Mononuclear cell (primary cell): ENCODE measurements at regions not wholly inside any gene's neighbourhood (a gene's known extent, or its start where the extent isn't known, plus 50 kb on each side); places are given as distances from the start of the nearest gene placed in this dataset.

Experiments
- H3K27me3 ChIP-seq: 2 replicates; pipeline ENCODE4 v1.6.0; 2011; ENCODE audit warnings: low read length, control low read depth; ENCODE audit not compliant: insufficient read depth
- H3K4me1 ChIP-seq: 2 replicates; pipeline ENCODE4 v1.5.1; 2011; ENCODE audit warnings: mild to moderate bottlenecking, low read length, control low read depth; ENCODE audit not compliant: insufficient read depth
- H3K4me3 ChIP-seq: 2 replicates; pipeline ENCODE4 v1.5.1; 2011; ENCODE audit warnings: mild to moderate bottlenecking, low read length, moderate library complexity
- H3K9me3 ChIP-seq: 2 replicates; pipeline ENCODE4 v1.5.1; 2011; ENCODE audit warnings: low read depth, mild to moderate bottlenecking, control low read depth, low read length

- no peaks in the 10 kb centered on the region for H3K27me3 ChIP-seq
- no peak overlapping the region for H3K4me3 ChIP-seq
- H3K9me3 ChIP-seq = no peaks in the 10 kb centered on the region
- H3K4me1 ChIP-seq = no peaks in the 10 kb centered on the region
Observed at GRCh38 chr11:106322106-106322505, 244.6 kb downstream of the AASDHPPT start.

- H3K9me3 ChIP-seq = no peaks in the 10 kb centered on the region
- no peaks in the 10 kb centered on the region for H3K4me1 ChIP-seq
- H3K27me3 ChIP-seq = no peaks in the 10 kb centered on the region
- H3K4me3 ChIP-seq = no peak overlapping the region
Observed at GRCh38 chr11:106326087-106326486, 248.6 kb downstream of the AASDHPPT start.

- Histone ChIP-seq H3K9me3 (no peaks in the 10 kb centered on the region), H3K27me3 (no peaks in the 10 kb centered on the region), H3K4me1 (no peaks in the 10 kb centered on the region), H3K4me3 (no peak overlapping the region)
Observed at GRCh38 chr11:106327134-106327533, 249.7 kb downstream of the AASDHPPT start.

- Histone ChIP-seq H3K4me3 (no peak overlapping the region), H3K9me3 (no peaks in the 10 kb centered on the region), H3K4me1 (no peaks in the 10 kb centered on the region), H3K27me3 (no peaks in the 10 kb centered on the region)
Observed at GRCh38 chr11:106327637-106328036, 250.2 kb downstream of the AASDHPPT start.

- H3K27me3 ChIP-seq = no peaks in the 10 kb centered on the region
- no peaks in the 10 kb centered on the region for H3K4me1 ChIP-seq
- H3K9me3 ChIP-seq = no peaks in the 10 kb centered on the region
- H3K4me3 ChIP-seq = no peak overlapping the region
Observed at GRCh38 chr11:106329273-106330018, 252.0 kb downstream of the AASDHPPT start.

GRCh38 chr11:106331176-106331575 lies 253.7 kb downstream of the AASDHPPT start:
- no peaks in the 10 kb centered on the region for H3K9me3 ChIP-seq
- H3K27me3 ChIP-seq = no peaks in the 10 kb centered on the region
- no peak overlapping the region for H3K4me3 ChIP-seq

GRCh38 chr11:106333678-106334077 lies 256.2 kb downstream of the AASDHPPT start:
- Histone ChIP-seq H3K9me3 (no peaks in the 10 kb centered on the region), H3K27me3 (no peaks in the 10 kb centered on the region), H3K4me1 (no peaks in the 10 kb centered on the region), H3K4me3 (no peak overlapping the region)

More at GRCh38 chr11:106331176-106331575, 253.7 kb downstream of the AASDHPPT start:
- H3K4me1 ChIP-seq = no peaks in the 10 kb centered on the region

- no peaks in the 10 kb centered on the region for H3K27me3 ChIP-seq
- no peaks in the 10 kb centered on the region for H3K9me3 ChIP-seq
- no peak overlapping the region for H3K4me3 ChIP-seq
- H3K4me1 ChIP-seq = no peaks in the 10 kb centered on the region
Observed at GRCh38 chr11:106344394-106344793, 266.9 kb downstream of the AASDHPPT start.

- no peaks in the 10 kb centered on the region for H3K27me3 ChIP-seq
- no peak overlapping the region for H3K4me3 ChIP-seq
- no peaks in the 10 kb centered on the region for H3K4me1 ChIP-seq
- H3K9me3 ChIP-seq = no peaks in the 10 kb centered on the region
Observed at GRCh38 chr11:106344966-106345365, 267.5 kb downstream of the AASDHPPT start.

GRCh38 chr11:106353031-106353430 lies 275.6 kb downstream of the AASDHPPT start:
- no peaks in the 10 kb centered on the region for H3K9me3 ChIP-seq
- H3K4me1 ChIP-seq = no peaks in the 10 kb centered on the region
- H3K27me3 ChIP-seq = no peaks in the 10 kb centered on the region
- no peak overlapping the region for H3K4me3 ChIP-seq

- H3K27me3 ChIP-seq = no peaks in the 10 kb centered on the region
- no peaks in the 10 kb centered on the region for H3K9me3 ChIP-seq
- H3K4me1 ChIP-seq = no peaks in the 10 kb centered on the region
- H3K4me3 ChIP-seq = no peak overlapping the region
Observed at GRCh38 chr11:106369224-106369623, 291.8 kb downstream of the AASDHPPT start.

GRCh38 chr11:106378513-106379179 lies 301.2 kb downstream of the AASDHPPT start:
- H3K4me1 ChIP-seq = no peaks in the 10 kb centered on the region
- no peaks in the 10 kb centered on the region for H3K9me3 ChIP-seq
- no peak overlapping the region for H3K4me3 ChIP-seq
- H3K27me3 ChIP-seq = no peaks in the 10 kb centered on the region

GRCh38 chr11:106379265-106379664 lies 301.8 kb downstream of the AASDHPPT start:
- Histone ChIP-seq H3K4me1 (no peaks in the 10 kb centered on the region), H3K27me3 (no peaks in the 10 kb centered on the region), H3K9me3 (no peaks in the 10 kb centered on the region), H3K4me3 (no peak overlapping the region)

GRCh38 chr11:106379712-106380111 lies 302.2 kb downstream of the AASDHPPT start:
- Histone ChIP-seq H3K27me3 (no peaks in the 10 kb centered on the region), H3K4me3 (no peak overlapping the region), H3K9me3 (no peaks in the 10 kb centered on the region), H3K4me1 (no peaks in the 10 kb centered on the region)

GRCh38 chr11:106381895-106382294 lies 304.4 kb downstream of the AASDHPPT start:
- H3K27me3 ChIP-seq = no peaks in the 10 kb centered on the region
- no peak overlapping the region for H3K4me3 ChIP-seq
- H3K4me1 ChIP-seq = no peaks in the 10 kb centered on the region
- no peaks in the 10 kb centered on the region for H3K9me3 ChIP-seq

GRCh38 chr11:106384429-106384828 lies 307.0 kb downstream of the AASDHPPT start:
- no peaks in the 10 kb centered on the region for H3K9me3 ChIP-seq
- H3K4me1 ChIP-seq = no peaks in the 10 kb centered on the region
- H3K4me3 ChIP-seq = no peak overlapping the region
- no peaks in the 10 kb centered on the region for H3K27me3 ChIP-seq
